Heart left ventricle (tissue), 13 donors: ENCODE measurements at regions not wholly inside any gene's neighbourhood (a gene's known extent, or its start where the extent isn't known, plus 50 kb on each side); places are given as distances from the start of the nearest gene placed in this dataset.

Experiments used
- CTCF ChIP-seq, 12 donors: fragments of 200-600 bp; sonication (generic) in 4 of 12; IDR thresholded peaks; one replicate each; pipeline versions ENCODE4 v1.5.0 to v1.8.0; 2018 to 2022; ENCODE audit warnings: antibody characterized with exemption in 12 of 12, mild to moderate bottlenecking in 5 of 12
- POLR2A ChIP-seq, 2 donors: fragments of 450-650 bp; IDR thresholded peaks; one replicate each; pipeline ENCODE4 v1.6.1; 2017; ENCODE audit warnings: antibody characterized with exemption in 2 of 2, mild to moderate bottlenecking in 2 of 2, moderate library complexity in 2 of 2
- donor health status: ischemic (EF 13 %, LVEDD 7.1; RV severe dilation, severe dysfunction).
- donor health status: DM: no; HTN: yes; CAD: no.
- donor health status: DM: no; HTN: no; CAD: no.
- donor health status: ischemic (EF 25% LVEDD 6.9; RV normal size, moderate dysfunction).
- donor health status: ischemic (EF 25% LVEDD 5.7; RV mildly dilated, moderate dysfunction).
- donor health status: ischemic (EF 35%, LVEDD 5.7; RV mildly dilated, moderate dysfunction).
- donor health status: nonischemic (EF 11% LVEDD 7.7; RV severe dilation, severe dysfunction).
- donor health status: DM: yes; HTN: yes; CAD: no.
- donor health status: PGD.
- donor health status: ischemic (EF 29% LVEDD 5.4; RV normal size, mild dysfunction).
- donor health status: nonischemic (EF 23%, LVEDD 6.1; RV moderate dilation, normal function).

GRCh38 chr2:139209586-139209985 lies 429.4 kb upstream of the NXPH2 start:
- no peak for TF ChIP-seq CTCF (IDR thresholded peaks at IDR 0.05)
- TF ChIP-seq POLR2A (IDR thresholded peaks at IDR 0.05): no peak
